Stimulated activated CD4-positive, alpha-beta T cell treated with anti-CD3 and anti-CD28 coated beads, Interleukin-2, amount 100 ng/mL, for 48 hours (primary cell): ENCODE measurements at regions not wholly inside any gene's neighbourhood (a gene's known extent, or its start where the extent isn't known, plus 50 kb on each side); places are given as distances from the start of the nearest gene placed in this dataset.

Experiments used
- DNase-seq, 2 donors: peaks; one replicate each; pipeline ENCODE4 v3.0.0-alpha.2; 2020

DNA sequence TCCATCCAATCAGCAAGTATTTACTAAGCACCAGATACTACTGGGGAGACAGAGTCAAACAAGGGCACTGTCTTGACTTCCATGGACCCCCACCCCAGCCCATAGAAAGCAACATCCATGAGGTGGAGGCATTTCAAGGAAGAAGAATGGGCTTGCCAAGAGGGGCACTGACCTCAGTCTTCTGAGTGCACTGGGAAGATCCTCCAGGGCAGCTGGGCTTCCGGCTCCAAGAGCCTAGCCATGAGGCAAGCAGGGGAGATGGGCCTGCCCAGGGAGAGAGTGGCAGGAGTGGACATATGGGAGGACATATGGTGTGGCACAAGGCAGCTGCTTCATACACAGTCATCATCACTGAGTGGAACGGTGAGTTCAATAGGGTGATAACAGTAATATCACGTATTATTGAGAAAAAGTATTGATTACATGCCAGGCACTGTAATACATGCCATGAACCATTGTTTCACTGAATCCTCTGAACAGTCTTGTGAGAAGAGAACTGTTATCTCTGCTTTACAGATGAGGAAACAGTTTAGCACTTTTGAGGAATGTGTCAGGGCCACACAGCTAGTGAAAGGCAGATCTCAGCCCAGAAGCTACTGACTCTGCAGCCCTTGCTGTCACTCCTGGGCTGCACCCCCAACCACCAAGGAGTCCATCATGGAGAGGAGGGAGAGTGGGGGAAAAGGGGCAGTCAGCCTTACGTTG lies 331.7 kb upstream of the ZMIZ1 start:
- no peak for DNase-seq

DNA sequence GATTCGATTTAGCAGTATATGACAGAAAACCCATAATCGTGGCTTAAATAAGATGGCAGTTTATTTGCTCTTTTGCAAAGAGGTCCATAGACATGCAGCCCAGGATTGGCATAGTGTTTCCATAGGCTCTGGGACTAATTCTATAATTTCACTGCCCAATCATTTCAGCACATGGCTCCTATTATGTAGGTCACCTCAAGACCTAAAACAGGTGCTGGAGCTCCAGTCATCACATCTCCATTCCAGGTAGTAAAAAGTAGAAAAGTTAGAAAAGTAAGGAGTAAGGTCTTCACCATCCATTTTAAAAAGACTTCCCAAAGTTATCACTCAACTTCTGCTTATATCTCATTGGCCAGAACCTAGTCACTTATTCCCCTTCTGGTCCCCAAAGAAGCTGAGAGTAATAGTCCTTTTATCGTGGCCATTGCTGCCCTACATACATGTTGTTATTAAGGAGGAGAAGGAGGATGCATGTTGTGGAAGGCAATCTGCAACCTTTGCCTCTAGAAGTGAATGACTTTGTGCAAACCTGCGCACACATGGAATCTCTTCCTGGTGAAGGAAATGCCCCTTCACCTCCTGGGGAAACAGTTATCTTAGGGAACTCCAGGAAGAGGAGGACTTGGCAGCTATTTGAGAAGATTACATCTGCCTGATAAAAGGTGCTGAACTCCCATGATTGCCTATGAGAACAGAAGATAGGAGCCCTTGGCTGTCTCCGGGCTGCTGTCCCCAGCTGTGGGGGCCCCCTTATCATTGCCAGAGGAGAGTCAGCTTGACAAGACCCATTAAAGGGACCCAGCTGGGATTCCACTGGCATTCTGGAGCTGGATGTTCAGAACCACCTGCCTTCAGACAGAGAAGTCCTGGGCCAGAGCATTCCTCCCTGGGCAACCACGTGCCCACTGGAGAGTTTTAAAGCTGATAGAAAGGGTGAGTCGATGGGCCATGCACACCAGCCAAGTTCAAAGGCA lies 330.6 kb upstream of the ZMIZ1 start:
- no peak for DNase-seq

GRCh38 chr10:78738861-78739260 lies 329.9 kb upstream of the ZMIZ1 start:
- DNase-seq, result no peak

GRCh38 chr10:78739444-78740053 lies 329.2 kb upstream of the ZMIZ1 start:
- DNase-seq, result no peak

DNA sequence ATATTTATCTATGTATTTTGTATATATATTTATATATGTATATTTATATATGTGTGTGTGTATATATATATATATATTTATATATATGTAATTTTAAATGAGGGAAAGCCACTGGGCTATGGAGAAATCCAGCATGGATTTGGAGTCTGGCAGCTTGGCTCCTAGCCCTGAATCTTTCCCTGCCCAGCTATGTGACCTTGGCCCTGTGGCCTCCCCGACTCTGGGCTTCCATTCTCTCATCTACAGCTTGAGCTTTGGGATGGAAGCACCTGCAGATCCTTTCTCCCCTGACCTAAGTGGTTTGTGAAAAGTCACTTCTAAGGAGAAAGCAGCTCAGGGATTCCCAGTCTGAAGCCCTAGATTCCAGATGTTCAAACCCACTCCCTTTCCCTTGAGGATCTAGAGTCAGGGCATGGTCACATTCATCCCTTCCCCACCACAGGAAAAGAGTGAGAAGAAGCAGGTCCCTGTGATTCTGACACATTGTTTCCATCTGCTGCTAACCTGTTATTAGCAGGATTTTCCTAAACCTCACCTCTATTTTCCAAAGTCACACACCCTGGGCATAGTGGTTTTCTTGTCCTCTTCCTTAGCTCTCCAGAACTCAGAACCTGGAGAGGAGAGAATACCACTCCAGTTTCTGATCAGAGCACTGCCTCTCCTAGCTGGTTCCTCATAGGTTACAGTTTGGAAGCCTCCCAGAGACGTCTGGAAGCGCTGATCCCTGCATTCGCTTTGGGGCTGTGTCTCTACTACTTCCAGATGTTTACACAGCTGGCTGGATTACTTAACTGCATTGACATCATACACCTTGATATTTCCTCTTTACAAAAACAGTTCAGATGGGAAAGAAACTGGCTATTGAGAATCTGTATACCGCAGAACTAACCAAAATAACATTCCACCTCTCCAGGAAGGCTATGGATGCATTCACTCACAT lies 327.5 kb upstream of the ZMIZ1 start:
- no peak for DNase-seq

DNA sequence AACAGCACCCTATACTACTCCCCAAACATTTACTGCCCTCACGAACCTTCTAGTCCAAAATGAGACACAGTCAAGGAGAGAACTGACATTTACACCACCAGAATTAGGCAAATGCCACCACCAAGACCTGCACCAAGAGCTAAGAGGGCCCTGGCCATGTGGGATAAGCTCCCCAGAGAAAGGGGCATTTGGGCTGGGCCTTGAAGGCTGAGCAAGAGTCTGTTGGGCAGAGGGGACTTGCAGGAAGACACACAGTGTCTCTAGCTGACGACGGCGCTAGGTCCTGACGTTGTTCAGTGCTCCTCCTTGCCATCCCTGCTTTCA lies 326.4 kb upstream of the ZMIZ1 start:
- DNase-seq, result no peak

DNA sequence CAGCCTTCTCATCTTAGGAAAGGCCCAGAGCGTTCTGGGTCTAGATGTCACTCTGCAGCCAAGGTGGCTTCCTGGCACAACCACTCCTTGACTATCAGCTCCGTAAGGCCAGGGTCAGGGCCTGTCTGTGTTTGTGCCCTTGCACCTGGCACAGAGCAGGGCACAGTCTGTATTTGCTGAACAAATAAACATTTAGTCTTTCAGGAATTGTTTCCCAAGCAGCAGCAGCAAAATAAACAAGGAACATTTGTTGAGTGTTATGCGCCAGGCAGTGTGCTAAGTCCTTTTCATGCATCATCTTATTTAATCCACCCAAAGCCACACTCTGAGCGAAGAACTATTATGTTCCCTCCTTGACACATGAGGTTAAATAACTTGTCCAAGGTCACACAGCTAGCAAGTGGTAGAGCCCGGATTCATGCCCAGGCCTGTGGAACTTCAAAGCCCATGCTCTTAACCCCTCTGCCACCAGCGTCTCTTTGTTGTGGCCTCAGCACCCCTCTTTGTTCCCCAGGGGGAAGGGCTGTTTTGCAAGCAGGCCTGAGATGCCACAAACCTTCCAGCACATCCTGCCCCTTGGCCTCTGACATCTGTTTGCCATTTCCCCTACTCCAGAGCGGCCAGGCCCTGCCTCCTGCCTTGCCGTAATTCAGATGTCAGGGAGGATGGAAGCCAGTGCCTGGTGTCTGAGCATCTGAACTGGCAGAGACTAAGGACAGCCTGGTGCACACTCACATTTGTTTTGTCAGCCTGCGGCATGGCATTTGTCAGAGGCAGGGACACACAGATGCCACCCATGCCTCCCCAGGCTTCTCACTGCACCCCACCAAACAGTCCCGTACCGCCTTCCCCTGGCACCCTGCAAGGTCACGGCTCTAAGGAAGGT lies 325.8 kb upstream of the ZMIZ1 start:
- no peak for DNase-seq

DNA sequence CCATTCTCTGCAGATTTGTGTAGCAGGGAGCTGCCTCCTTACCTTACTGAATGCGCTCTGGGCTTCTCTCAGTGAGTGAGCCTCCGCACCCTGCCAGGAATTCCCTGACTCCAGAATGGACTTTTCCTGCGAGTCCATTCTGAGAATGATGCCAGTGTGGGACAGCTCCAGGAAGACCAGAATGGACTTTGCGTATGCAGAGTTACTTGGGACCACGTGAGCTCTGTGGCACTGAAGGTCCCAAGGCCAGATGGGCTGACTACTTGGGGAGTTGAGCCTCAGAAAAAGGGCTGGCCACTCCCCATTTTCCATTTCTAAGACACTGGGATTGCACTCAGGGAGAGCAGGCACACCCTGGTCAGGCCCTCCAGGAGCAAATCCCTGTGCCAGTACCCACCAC lies 324.7 kb upstream of the ZMIZ1 start:
- no peak for DNase-seq

- no peak for DNase-seq
Measured at GRCh38 chr10:78744491-78745090, 324.2 kb upstream of the ZMIZ1 start.

- no peak for DNase-seq
Measured at GRCh38 chr10:78745441-78745840, 323.3 kb upstream of the ZMIZ1 start.

GRCh38 chr10:78746155-78746763 lies 322.5 kb upstream of the ZMIZ1 start:
- DNase-seq, result no peak

GRCh38 chr10:78747401-78748234 lies 321.1 kb upstream of the ZMIZ1 start:
- no peak for DNase-seq

DNA sequence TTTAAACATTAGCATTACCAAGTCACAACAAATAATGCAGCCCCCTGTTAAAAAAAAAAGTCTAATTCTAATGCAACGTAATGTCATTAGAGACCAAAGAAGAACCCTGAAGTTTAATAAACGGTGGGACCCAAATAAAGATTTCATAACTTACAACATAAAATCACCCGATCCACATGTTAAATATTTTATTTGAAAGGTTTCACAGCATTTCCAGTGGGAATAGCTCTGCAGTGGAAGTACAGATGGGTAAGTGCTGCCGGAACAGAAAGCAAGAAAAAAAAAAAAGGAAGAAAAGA lies 320.6 kb upstream of the ZMIZ1 start:
- no peak for DNase-seq

DNA sequence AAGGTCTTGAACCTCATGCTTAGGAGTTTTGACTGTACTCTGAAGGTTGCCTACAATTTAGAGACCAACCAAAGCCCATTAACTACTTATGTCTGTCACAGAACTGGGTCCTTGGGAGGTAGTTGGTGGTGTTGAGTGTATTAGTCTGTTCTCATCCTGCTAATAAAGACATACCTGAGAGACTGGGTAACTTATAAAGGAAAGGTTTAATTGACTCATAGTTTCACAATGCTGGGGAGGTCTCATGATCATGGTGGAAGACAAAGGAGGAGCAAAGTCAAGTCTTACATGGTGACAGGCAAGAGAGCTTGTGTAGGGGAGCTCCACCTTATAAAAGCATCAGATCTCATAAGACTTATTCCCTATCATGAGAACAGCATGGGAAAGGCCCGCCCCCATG lies 319.6 kb upstream of the ZMIZ1 start:
- no peak for DNase-seq

- no peak for DNase-seq
Measured at GRCh38 chr10:78749898-78750297, 318.9 kb upstream of the ZMIZ1 start.

DNA sequence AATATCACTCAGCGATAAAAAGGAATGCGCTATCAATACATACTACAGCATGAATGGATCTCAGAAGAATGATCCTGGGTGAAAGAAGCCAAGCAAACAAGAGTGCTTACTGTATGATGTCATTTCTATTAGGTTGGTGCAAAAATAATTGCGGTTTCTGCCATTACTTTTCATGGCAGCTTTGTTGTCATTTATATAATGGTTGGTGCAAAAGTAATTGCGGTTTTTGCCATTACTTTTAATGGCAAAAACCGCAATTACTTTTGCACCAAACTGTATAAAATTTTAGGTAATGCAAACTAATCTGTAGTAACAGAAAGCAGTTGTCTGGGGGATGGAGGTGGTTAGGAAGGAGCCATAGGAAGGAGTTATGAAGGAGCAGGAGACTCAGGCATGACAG lies 318.3 kb upstream of the ZMIZ1 start:
- no peak for DNase-seq

- no peak for DNase-seq
Measured at GRCh38 chr10:78751716-78752115, 317.1 kb upstream of the ZMIZ1 start.

DNA sequence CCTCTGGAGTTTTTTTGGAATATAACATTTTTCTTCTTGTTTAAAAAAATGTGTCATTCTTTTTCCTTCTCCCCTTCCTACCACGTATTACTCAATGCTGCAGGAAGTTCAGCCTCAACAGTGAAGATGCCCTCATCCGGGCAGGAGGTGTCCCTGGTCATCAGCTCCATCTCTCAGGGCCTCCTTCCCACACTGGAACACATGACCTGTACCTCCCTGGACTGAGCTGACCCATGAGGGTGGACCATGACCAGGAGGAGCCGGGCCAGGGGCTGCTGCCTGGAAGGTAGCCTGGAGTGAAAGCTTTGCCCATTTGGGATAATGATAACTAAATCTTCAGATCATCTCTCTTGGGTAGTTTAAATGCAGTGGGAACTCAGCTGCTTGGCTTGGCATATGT lies 316.5 kb upstream of the ZMIZ1 start:
- no peak for DNase-seq

DNA sequence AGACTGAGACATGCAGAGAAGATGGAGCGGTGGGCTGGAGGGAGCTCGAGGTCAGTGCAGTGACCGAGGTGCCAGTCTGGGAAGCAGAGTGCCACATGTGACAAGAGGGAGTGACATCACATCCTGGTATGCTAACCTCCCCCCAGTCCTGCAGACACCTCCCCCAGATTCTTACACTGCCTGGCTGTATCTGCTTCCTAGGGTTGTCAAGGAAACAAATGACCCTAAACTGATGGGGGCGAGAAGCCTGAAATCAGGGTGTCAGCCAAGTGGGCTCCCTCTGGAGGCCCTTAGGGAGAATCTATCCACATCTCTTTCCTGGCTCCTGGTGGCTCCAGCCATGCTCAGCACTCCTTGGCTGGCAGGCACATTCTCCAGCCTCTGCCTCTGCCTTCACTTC lies 316.1 kb upstream of the ZMIZ1 start:
- no peak for DNase-seq
